Erythroblast (primary cell): ENCODE measurements at regions not wholly inside any gene's neighbourhood (a gene's known extent, or its start where the extent isn't known, plus 50 kb on each side); places are given as distances from the start of the nearest gene placed in this dataset.

Source experiments
- GATA1 ChIP-seq: IDR thresholded peaks from 2 replicates; pipeline ENCODE4 v1.6.1; 2011; ENCODE audit warnings: low read depth, mild to moderate bottlenecking, control low read depth, low read length, moderate library complexity
- POLR2A ChIP-seq: IDR thresholded peaks from 2 replicates; pipeline ENCODE4 v1.6.1; 2011; ENCODE audit warnings: mild to moderate bottlenecking, low read length

- no peak for TF ChIP-seq POLR2A
- no peak for TF ChIP-seq GATA1
Measured at GRCh38 chr3:5304188-5304587, 116.7 kb downstream of the EDEM1 start.
